GM12878 (cell line): ENCODE measurements at regions not wholly inside any gene's neighbourhood (a gene's known extent, or its start where the extent isn't known, plus 50 kb on each side); places are given as distances from the start of the nearest gene placed in this dataset.

Experiments
- ATAC-seq: fragments of 200-7000 bp; cut with Tn5 transposase; 3 replicates; pipeline ENCODE4 v1.9.1; 2020; ENCODE audit warnings: mild to moderate bottlenecking, moderate library complexity
- BruUV-seq: library from RNA; stranded (reverse); fragments of 400-500 nt; replicated peaks from 2 replicates; lab custom pipeline; 2021; lab: Mats Ljungman, UMichigan
- CTCF ChIA-PET: fragments of 300-600 bp; sonication (Branson Sonifier 250); formaldehyde crosslinking; extraction: SDS; loops from one replicate; lab custom pipeline; 2021; ENCODE audit warnings: inconsistent platforms; lab: Yijun Ruan, JAX
- POLR2A ChIA-PET: fragments of 350-600 bp; formaldehyde crosslinking; extraction: SDS; loops from one replicate; lab custom pipeline; 2021; ENCODE audit warnings: inconsistent platforms; lab: Charles Lee
- RAD21 ChIA-PET: fragments of 300-600 bp; sonication (Branson Sonifier 250); formaldehyde crosslinking; loops from one replicate; lab custom pipeline; 2023; ENCODE audit warnings: antibody characterized with exemption; ENCODE audit not compliant: unreplicated experiment; lab: Charles Lee
- SMC1A ChIA-PET: fragments of 300-600 bp; sonication (Branson Sonifier 250); formaldehyde crosslinking; loops from one replicate; lab custom pipeline; 2023; ENCODE audit not compliant: unreplicated experiment, uncharacterized antibody; lab: Charles Lee
- DNase-seq: peaks from one replicate; pipeline ENCODE4 v3.0.0-alpha.2; 2011; ENCODE audit warnings: low read depth, low spot score
- FAIRE-seq: peaks from 3 replicates; lab custom pipeline; 2011; peaks lifted over from hg19 to GRCh38; lab: Jason Lieb, UNC
- H2AFZ ChIP-seq: 2 replicates; pipeline ENCODE4 v1.6.0; 2011; ENCODE audit warnings: low read depth, low read length, control low read depth; ENCODE audit not compliant: control insufficient read depth
- H3K27ac ChIP-seq: 2 replicates; pipeline ENCODE4 v1.5.1; 2011; ENCODE audit warnings: control low read depth; ENCODE audit not compliant: control insufficient read depth, insufficient read depth
- H3K27me3 ChIP-seq, 2 experiments: replicated peaks in 1 of 2; 2 replicates each; pipeline versions ENCODE4 v1.6.0 to v1.6.1; 2011; ENCODE audit warnings: low read length in 1 of 2; ENCODE audit not compliant: control insufficient read depth in 2 of 2, insufficient read depth in 2 of 2
- H3K36me3 ChIP-seq, 2 experiments: 2 replicates each; pipeline ENCODE4 v1.5.1; 2011; ENCODE audit warnings: low read length in 1 of 2; ENCODE audit not compliant: control insufficient read depth in 2 of 2, insufficient read depth in 2 of 2
- H3K4me1 ChIP-seq: 2 replicates; pipeline ENCODE4 v1.6.1; 2011; ENCODE audit warnings: mild to moderate bottlenecking, low read length, moderate library complexity, mixed read lengths; ENCODE audit not compliant: control insufficient read depth, insufficient read depth
- H3K4me2 ChIP-seq: 2 replicates; pipeline ENCODE4 v1.6.0; 2011; ENCODE audit warnings: control low read depth; ENCODE audit not compliant: control insufficient read depth, insufficient read depth
- H3K4me3 ChIP-seq: fragments of 200-600 bp; sonication (generic); 2 replicates; pipeline ENCODE4 v1.5.1; 2016
- H3K79me2 ChIP-seq: 2 replicates; pipeline ENCODE4 v1.6.0; 2011; ENCODE audit warnings: low read length; ENCODE audit not compliant: control insufficient read depth, insufficient read depth
- H3K9ac ChIP-seq: 2 replicates; pipeline ENCODE4 v1.8.0; 2011; ENCODE audit warnings: low read length, control low read depth, mixed read lengths; ENCODE audit not compliant: control insufficient read depth, insufficient read depth
- H3K9me3 ChIP-seq: replicated peaks from 3 replicates; pipeline ENCODE4 v1.5.1; 2011; ENCODE audit warnings: mild to moderate bottlenecking, low read length; ENCODE audit not compliant: control insufficient read depth, insufficient read depth
- H4K20me1 ChIP-seq: 2 replicates; pipeline ENCODE4 v1.6.0; 2011; ENCODE audit not compliant: control insufficient read depth, insufficient read depth
- ATF7 ChIP-seq: fragments of 450-650 bp; IDR thresholded peaks from 2 replicates; pipeline ENCODE4 v1.6.1; 2016; ENCODE audit warnings: low read depth, mild to moderate bottlenecking
- IKZF2 ChIP-seq, 2 experiments: fragments of 450-650 bp; IDR thresholded peaks; 2 replicates each; pipeline ENCODE4 v1.6.1; 2017; ENCODE audit warnings: mild to moderate bottlenecking in 2 of 2, moderate library complexity in 2 of 2
- RUNX3 ChIP-seq: IDR thresholded peaks from 2 replicates; pipeline ENCODE4 v1.6.1; 2012; ENCODE audit warnings: low read length, inconsistent platforms
- WGBS: methylation state at CpG from one replicate; pipeline ENCODE4 v1.1.6; 2016; ENCODE audit warnings: low lambda C conversion rate; ENCODE audit not compliant: insufficient replicate concordance, insufficient coverage; ENCODE audit errors: missing lambda C conversion rate; 5-methylcytosine and 5-hydroxymethylcytosine counted together
- in situ Hi-C: fragments of 300-500 bp; cut with MboI; formaldehyde crosslinking; loops from 9 replicates; pipeline ENCODE4 v1.14.3; 2018; ENCODE audit warnings: mixed read lengths
- intact Hi-C: fragments of 100-400 bp; cut with micrococcal nuclease; formaldehyde crosslinking; loops from one replicate; pipeline ENCODE4 v1.14.2; 2022; ENCODE audit not compliant: unreplicated experiment
- TF ChIP-seq, protein P1 (sequence below): fragments of 450-650 bp; IDR thresholded peaks from 2 replicates; pipeline ENCODE4 v1.6.1; 2016; ENCODE audit warnings: mild to moderate bottlenecking
- TF ChIP-seq, protein P2 (sequence below): fragments of 450-650 bp; IDR thresholded peaks from 2 replicates; pipeline ENCODE4 v1.6.1; 2018; ENCODE audit warnings: mild to moderate bottlenecking, low read depth, moderate library complexity; ENCODE audit not compliant: partially characterized antibody

DNA sequence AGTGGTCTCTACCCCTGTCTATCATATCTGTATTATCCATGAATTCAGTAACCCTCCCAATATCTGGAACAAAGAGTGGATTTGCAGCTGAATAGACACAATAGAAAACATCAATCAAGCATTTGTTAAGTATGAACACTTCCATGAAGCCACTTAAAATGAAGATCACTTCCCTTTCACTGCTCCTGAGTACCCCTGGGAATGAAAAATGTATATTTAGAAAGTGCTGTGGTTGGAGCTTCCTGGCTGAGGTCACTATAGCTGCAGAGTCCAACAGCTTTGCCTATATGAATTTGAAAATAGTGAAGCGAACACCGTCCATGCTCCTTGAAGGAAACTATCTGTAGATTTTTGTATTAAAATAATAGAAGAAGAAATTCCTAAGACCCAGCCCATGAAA is 227.0 kb downstream of the DTHD1 start:
- WGBS = 93% methylated on average over 2 of the region's 2 CpGs
- BruUV-seq = no TSS peak
- in situ Hi-C loops (no loop called here), intact Hi-C loops (no loop called here)
- Histone ChIP-seq H3K9ac (no peak overlapping the region), H3K36me3 (no peaks in the 10 kb centered on the region), H3K4me2 (no peak overlapping the region), H4K20me1 (no peaks in the 10 kb centered on the region), H3K27me3 (no peaks in the 10 kb centered on the region), H3K79me2 (no peaks in the 10 kb centered on the region), H3K4me3 (no peak overlapping the region), H3K9me3 (no peaks in the 10 kb centered on the region), H3K27ac (no peak overlapping the region), H3K4me1 (no peaks in the 10 kb centered on the region), H2AFZ (no peak overlapping the region)
- TF ChIP-seq, protein P1, sequence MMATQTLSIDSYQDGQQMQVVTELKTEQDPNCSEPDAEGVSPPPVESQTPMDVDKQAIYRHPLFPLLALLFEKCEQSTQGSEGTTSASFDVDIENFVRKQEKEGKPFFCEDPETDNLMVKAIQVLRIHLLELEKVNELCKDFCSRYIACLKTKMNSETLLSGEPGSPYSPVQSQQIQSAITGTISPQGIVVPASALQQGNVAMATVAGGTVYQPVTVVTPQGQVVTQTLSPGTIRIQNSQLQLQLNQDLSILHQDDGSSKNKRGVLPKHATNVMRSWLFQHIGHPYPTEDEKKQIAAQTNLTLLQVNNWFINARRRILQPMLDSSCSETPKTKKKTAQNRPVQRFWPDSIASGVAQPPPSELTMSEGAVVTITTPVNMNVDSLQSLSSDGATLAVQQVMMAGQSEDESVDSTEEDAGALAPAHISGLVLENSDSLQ = no peak
- TF ChIP-seq, protein P2, sequence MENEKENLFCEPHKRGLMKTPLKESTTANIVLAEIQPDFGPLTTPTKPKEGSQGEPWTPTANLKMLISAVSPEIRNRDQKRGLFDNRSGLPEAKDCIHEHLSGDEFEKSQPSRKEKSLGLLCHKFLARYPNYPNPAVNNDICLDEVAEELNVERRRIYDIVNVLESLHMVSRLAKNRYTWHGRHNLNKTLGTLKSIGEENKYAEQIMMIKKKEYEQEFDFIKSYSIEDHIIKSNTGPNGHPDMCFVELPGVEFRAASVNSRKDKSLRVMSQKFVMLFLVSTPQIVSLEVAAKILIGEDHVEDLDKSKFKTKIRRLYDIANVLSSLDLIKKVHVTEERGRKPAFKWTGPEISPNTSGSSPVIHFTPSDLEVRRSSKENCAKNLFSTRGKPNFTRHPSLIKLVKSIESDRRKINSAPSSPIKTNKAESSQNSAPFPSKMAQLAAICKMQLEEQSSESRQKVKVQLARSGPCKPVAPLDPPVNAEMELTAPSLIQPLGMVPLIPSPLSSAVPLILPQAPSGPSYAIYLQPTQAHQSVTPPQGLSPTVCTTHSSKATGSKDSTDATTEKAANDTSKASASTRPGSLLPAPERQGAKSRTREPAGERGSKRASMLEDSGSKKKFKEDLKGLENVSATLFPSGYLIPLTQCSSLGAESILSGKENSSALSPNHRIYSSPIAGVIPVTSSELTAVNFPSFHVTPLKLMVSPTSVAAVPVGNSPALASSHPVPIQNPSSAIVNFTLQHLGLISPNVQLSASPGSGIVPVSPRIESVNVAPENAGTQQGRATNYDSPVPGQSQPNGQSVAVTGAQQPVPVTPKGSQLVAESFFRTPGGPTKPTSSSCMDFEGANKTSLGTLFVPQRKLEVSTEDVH = no peak
- TF ChIP-seq IKZF2 (IDR thresholded peaks at IDR 0.05) (0 out of 4 replicates have a peak, but pooled peaks of 1 of the 2 experiments have one; percentile 8), RUNX3 (peak; percentile 42; the same call in 1 of the 2 replicates), ATF7 (no peak)
- ChIA-PET SMC1A (no interaction called here), RAD21 (no interaction called here), POLR2A (no interaction called here), CTCF (interaction anchor here (0.6 kb wide), 1 partner anchor 701 kb away, joined by 3 read pairs; no protein-coding TSS in a partner anchor)
- no peak for DNase-seq
- no peak for FAIRE-seq
- ATAC-seq = no peak
